ENCODE measurements at regions not wholly inside any gene's neighbourhood (a gene's known extent, or its start where the extent isn't known, plus 50 kb on each side); places are given as distances from the start of the nearest gene placed in this dataset.

- no peak for TF ChIP-seq MXI1 (conservative IDR thresholded peaks at IDR 0.05; ENCODE audit: poor library complexity, severe bottlenecking)
- no peak for TF ChIP-seq SMC3 (conservative IDR thresholded peaks at IDR 0.05; ENCODE audit: poor library complexity)
- no peak for TF ChIP-seq CTCF (IDR thresholded peaks at IDR 0.05; ENCODE audit: poor library complexity, severe bottlenecking)
- Histone ChIP-seq H4K20me1 (ENCODE audit: insufficient read depth) (no peaks in the 10 kb centered on the region), H3K4me2 (ENCODE audit: low read length) (no peak overlapping the region), H3K9me3 (ENCODE audit: low read length) (no peaks in the 10 kb centered on the region), H3F3A (ENCODE audit: insufficient read depth, low read length, poor library complexity, severe bottlenecking) (no peaks in the 10 kb centered on the region), H3K9ac (ENCODE audit: low read length) (no peak overlapping the region), H3K4me3 (ENCODE audit: low read length) (no peak overlapping the region), H3K79me2 (replicated peaks; ENCODE audit: insufficient read depth, low read length) (no peaks in the 10 kb centered on the region), H3K36me3 (ENCODE audit: insufficient read depth, low read length) (no peaks in the 10 kb centered on the region), H3K9me2 (ENCODE audit: insufficient read depth, low read length) (no peaks in the 10 kb centered on the region), H2AFZ (ENCODE audit: low read depth, low read length) (no peak overlapping the region), H3K27me3 (ENCODE audit: insufficient read depth, low read depth, low read length) (no peaks in the 10 kb centered on the region), H3K27ac (ENCODE audit: low read length) (no peak overlapping the region)
These were observed 58.6 kb downstream of the TMEM17 start for GRCh38 chr2:62447411-62447810.

GRCh38 chr2:62446491-62446890 lies 59.5 kb downstream of the TMEM17 start:
- no peaks in the 10 kb centered on the region for H3K27me3 ChIP-seq (ENCODE audit: insufficient read depth, low read depth, low read length)

More at GRCh38 chr2:62446491-62446890, 59.5 kb downstream of the TMEM17 start:
- Histone ChIP-seq H3K27ac (ENCODE audit: low read length) (no peak overlapping the region), H4K20me1 (ENCODE audit: insufficient read depth) (no peaks in the 10 kb centered on the region), H3K9ac (ENCODE audit: low read length) (no peak overlapping the region), H3F3A (ENCODE audit: insufficient read depth, low read length, poor library complexity, severe bottlenecking) (no peaks in the 10 kb centered on the region), H2AFZ (ENCODE audit: low read depth, low read length) (no peak overlapping the region), H3K9me3 (ENCODE audit: low read length) (no peaks in the 10 kb centered on the region), H3K79me2 (replicated peaks; ENCODE audit: insufficient read depth, low read length) (no peaks in the 10 kb centered on the region), H3K4me3 (ENCODE audit: low read length) (no peak overlapping the region), H3K9me2 (ENCODE audit: insufficient read depth, low read length) (no peaks in the 10 kb centered on the region), H3K36me3 (ENCODE audit: insufficient read depth, low read length) (no peaks in the 10 kb centered on the region), H3K4me2 (ENCODE audit: low read length) (no peak overlapping the region)
- TF ChIP-seq RAD21 (conservative IDR thresholded peaks at IDR 0.05) (no peak), REST (IDR thresholded peaks at IDR 0.05; ENCODE audit: borderline replicate concordance) (no peak), MXI1 (conservative IDR thresholded peaks at IDR 0.05; ENCODE audit: poor library complexity, severe bottlenecking) (no peak), POLR2AphosphoS5 (IDR thresholded peaks at IDR 0.05) (no peak), TAF1 (IDR thresholded peaks at IDR 0.05; ENCODE audit: low read depth) (no peak), CTCF (IDR thresholded peaks at IDR 0.05; ENCODE audit: poor library complexity, severe bottlenecking) (no peak), EZH2 (IDR thresholded peaks at IDR 0.05; ENCODE audit: borderline replicate concordance, insufficient read depth, low read length, poor library complexity, severe bottlenecking) (no peak), SMC3 (conservative IDR thresholded peaks at IDR 0.05; ENCODE audit: poor library complexity) (no peak), EP300 (conservative IDR thresholded peaks at IDR 0.05; ENCODE audit: poor library complexity, severe bottlenecking) (no peak)
